ENCODE measurements at regions not wholly inside any gene's neighbourhood (a gene's known extent, or its start where the extent isn't known, plus 50 kb on each side); places are given as distances from the start of the nearest gene placed in this dataset.
"Not testable (repeated sequence)": the region's sequence is repeated elsewhere in the genome, so short reads cannot be mapped to it uniquely, and the experiment has no call there.

DNA sequence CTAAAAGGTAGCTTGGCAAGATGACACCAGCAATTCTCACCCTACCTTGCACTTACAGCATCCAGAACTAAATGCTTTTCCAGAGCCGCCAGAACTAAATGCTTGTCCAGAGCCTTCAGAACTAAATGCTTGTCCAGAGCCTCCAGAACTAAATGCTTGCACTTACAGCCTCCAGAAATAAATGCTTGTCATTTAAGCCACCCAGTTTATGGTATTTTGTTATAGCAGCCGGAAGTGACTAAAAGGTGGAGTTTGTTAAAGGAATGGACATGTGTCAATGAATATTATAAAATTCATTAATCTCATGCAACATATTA, 133.5 kb downstream of the GPX5 start:
- DNase-seq, result no peak

DNA sequence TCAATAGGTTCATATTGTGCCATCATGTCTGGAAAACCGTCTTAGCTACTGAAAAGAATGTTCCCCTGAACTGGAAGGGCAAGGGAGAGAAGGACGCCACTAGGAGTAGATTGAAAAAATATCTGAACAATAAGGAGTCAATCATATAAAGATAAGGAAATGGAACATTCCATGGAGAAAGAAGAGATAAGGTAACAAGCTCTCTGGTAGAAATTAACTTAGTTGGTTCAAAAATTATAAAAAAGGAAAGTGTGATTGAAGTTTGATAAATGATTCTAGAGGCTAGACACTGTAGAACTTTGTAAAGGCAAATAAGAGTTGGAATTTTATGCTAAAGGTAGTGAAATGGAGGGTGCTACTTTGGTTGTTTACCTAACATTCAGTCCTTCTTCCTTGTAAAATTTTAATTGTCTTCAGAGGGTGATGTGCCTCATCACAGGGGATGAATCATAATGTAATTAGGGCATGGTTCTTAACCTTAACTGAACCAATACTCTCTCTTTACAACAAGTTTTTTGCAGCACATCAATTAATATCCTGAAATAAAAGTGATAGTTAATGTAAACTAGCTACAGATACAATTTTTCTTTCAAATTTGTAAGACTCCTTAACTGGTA, 135.5 kb downstream of the GPX5 start:
- no peak for DNase-seq

DNA sequence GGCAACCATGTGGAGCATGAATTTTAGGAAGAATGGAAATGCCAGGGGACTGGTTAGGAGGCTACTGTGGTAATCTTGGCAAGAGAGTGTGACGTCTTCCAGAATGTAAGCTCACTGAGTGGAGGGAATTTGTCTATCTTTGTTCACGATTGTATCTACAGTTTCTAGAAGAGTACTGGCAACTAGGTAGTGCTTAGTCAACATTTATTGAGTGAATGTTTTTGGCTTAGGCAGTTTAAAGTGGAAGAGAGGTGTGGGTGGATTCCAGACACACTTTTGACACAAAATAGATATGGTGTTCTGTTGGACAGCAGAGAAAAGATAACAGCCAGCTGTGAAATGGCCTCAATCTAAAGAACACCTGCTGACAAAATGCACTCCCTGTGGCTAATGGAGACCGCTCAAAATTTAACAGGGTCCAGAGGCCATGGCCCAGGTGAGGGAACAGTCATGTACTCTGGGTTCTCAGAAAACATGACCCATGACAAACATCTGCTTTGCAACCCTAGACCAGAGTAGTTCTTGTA, 139.3 kb downstream of the GPX5 start:
- no peak for DNase-seq

DNA sequence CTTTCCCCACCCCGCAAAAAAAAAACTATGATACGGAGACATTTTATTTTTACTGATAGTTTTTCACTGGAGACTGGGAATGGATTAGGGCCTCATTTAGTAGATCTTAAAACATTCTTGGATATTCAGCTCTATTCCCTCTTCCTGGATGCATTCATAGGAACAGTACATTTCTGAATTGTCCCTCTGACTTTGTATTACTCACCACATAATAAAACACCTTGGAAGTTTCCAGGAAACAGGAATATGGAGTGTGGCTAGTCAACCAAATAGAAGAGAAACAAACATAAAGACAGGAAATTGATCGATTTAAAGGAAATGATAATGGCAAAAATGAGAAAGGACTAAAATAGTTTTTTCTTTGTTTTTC, 147.7 kb downstream of the GPX5 start:
- DNase-seq, result no peak

DNA sequence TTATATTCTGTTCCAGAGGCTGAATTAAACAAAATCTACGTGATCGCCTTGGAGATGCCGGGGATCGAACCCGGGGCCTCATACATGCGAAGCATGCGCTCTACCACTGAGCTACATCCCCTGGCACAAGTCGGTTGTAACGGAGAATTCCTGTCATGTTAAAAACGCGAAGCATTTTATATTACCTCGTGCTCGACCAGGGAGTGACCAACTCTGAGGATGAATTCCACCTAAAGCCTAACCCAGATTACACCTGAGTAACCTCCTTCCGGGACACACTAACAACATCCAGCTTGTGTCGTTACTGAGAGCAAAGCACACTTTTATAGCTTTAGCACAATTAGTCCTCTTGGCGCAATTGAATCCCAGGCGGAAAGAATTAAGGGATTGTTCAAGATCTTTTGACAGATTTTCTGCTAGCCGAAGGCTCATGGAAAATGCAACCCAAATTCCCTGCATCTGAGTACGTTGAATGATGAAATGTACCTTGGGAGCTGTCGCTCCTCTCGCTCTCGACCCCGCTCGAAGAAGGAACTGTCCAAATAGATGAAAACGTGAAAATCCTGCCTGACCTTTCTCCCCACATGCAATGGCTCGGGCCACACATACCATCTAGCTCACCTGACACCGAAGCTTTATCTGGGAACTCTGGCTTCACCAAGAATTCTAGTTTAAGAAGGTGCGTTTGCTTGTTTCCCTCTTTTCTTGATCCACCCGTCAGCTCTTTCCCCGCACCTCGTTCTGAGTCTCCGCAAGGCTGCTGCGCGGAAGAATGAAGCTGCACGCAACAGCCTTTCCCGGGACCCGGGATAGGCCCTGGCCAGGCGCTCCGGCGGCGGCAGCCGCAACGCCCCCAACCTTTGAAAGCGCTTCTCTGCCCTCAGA, 148.3 kb downstream of the GPX5 start:
- no peak for DNase-seq

DNA sequence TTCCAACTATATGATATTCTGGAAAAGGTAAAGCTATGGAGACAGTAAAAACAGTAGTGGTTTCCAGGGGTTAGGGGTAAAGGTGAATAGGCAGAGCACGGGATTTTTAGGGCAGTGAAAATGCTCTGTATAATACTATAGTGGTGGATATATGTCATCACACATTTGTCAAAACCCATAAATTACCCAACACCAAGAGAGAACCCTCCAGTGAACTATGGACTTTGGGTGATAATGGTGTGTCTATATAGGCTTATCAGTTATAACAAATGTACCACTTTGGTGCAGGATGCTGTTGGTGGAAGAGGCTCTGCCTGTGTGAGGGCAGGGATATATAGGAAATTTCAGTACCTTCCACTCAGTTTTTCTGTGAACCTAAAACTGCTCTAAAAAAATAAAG, 149.9 kb downstream of the GPX5 start:
- no peak for DNase-seq

DNA sequence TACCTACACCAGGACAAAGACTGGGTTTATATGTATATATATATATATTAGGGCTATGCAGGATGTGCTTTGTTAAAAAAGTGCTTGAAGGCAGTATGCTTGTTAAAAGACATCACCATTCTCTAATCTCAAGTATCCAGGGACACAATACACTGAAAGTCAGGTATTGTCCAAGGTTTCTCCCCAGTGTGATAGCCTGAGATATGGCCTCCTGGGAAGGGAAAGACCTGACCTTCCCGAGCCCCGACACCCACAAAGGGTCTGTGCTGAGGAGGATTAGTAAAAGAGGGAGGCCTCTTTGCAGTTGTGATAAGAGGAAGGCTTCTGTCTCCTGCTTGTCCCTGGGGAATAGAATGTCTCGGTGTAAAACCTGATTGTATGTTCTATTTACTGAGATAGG, 156.9 kb downstream of the GPX5 start:
- no peak for DNase-seq

DNA sequence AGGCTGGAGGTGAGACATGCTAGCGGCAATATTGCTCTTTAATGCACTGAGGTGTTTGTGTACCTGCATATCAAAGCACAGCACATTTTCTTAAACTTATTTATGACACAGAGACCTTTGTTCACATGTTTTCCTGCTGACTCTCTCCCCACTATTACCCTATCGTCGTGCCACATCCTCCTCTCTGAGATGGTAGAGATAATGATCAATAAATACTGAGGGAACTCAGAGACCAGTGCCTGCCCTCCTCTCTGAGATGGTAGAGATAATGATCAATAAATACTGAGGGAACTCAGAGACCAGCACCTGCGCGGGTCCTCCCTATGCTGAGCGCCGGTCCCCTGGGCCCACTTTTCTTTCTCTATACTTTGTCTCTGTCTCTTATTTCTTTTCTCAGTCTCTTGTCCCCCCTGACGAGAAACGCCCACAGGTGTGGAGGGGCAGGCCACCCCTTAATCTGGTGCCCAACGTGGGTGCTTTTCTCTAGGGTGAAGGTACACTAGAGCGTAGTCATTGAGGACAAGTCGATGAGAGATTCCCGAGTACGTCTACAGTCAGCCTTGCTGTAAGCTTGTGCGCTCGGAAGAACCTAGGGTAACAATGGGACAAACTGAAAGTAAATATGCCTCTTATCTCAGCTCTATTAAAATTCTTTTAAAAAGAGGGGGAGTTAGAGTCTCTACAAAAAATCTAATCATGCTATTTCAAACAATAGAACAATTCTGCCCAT, 157.4 kb downstream of the GPX5 start:
- DNase-seq, result not testable (repeated sequence)

DNA sequence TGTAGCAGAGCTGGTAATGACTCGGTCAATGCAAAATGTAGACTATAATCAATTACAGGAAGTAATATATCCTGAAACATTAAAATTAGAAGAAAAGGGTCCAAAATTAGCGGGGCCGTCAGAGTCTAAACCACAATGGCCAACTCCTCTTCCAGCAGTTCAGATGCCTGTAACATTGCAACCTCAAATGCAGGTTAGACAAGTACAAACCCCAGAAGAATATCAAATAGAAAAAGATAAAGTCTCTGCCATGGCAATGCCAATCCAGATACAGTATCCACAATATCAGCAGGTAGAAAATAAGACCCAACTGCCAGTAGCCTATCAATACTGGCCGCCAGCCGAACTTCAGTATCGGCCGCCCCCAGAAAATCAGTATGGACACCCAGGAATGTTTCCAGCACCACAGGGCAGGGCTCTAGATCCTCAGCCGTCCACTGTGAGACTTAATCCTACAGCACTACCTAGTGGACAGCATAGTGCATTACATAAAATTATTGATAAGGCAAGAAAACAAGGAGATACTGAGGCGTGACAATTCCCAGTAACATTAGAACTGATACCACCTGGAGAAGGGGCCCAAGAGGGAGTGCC, 158.4 kb downstream of the GPX5 start:
- peak; percentile 5 for DNase-seq

DNA sequence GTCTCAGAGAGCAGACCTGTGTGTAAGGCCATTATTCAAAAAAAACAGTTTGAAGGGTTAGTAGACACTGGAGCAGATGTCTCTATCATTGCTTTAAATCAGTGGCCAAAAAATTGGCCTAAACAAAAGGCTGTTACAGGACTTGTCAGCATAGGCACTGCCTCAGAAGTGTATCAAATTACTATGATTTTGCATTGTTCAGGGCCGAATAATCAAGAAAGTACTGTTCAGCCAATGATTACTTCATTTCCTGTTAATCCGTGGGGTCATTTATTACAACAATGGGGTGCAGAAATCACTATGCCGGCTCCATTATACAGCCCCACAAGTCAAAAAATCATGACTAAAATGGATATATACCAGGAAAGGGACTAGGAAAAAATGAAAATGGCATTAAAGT, 160.3 kb downstream of the GPX5 start:
- not testable (repeated sequence) for DNase-seq

DNA sequence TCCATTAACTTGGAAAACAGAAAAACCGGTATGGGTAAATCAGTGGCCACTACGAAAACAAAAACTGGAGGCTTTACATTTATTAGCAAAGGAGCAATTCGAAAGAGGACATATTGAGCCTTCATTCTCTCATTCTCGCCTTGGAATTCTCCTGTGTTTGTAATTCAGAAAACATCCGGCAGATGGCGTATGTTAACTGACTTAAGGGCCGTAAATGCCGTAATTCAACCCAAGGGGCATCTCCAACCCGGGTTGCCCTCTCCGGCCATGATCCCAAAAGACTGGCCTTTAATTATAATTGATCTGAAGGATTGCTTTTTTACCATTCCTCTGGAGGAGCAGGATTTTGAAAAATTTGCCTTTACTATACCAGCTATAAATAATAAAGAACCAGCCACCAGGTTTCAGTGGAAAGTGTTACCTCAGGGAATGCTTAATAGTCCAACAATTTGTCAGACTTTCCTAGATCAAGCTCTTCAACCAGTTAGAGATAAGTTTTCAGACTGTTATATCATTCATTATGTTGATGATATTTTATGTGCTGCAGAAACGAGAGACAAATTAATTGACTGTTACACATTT, 160.9 kb downstream of the GPX5 start:
- DNase-seq, result not testable (repeated sequence)

DNA sequence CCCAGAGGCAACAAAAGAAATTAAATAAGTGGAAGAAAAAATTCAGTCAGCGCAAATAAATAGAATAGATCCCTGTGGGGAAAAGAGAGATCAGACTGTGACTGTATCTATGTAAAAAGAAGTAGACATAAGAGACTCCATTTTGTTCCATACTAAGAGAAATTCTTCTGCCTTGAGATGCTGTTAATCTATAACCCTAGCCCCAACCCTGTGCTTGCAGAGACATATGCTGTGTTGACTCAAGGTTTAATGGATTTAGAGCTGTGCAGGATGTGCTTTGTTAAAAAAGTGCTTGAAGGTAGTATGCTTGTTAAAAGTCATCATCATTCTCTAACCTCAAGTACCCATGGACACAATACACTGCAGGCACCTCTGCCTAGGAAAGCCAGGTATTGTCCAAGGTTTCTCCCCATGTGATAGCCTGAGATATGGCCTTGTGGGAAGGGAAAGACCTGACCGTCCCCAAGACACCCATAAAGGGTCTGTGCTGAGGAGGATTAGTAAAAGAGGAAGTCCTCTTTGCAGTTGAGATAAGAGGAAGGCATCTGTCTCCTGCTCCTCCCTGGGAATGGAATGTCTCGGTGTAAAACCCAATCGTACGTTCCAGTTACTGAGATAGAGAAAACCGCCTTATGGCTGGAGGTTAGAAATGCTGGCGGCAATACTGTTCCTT, 161.8 kb downstream of the GPX5 start:
- DNase-seq, result not testable (repeated sequence)

DNA sequence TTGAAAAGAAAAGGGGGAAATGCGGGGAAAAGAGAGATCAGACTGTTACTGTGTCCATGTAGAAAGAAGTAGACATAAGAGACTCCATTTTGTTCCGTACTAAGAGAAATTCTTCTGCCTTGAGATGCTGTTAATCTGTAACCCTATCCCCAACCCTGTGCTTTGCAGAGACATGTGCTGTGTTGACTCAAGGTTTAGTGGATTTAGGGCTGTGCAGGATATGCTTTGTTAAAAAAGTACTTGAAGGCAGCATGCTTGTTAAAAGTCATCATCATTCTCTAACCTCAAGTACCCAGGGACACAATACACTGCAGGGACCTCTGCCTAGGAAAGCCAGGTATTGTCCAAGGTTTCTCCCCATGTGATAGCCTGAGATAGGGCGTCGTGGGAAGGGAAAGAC, 166.3 kb downstream of the GPX5 start:
- not testable (repeated sequence) for DNase-seq

DNA sequence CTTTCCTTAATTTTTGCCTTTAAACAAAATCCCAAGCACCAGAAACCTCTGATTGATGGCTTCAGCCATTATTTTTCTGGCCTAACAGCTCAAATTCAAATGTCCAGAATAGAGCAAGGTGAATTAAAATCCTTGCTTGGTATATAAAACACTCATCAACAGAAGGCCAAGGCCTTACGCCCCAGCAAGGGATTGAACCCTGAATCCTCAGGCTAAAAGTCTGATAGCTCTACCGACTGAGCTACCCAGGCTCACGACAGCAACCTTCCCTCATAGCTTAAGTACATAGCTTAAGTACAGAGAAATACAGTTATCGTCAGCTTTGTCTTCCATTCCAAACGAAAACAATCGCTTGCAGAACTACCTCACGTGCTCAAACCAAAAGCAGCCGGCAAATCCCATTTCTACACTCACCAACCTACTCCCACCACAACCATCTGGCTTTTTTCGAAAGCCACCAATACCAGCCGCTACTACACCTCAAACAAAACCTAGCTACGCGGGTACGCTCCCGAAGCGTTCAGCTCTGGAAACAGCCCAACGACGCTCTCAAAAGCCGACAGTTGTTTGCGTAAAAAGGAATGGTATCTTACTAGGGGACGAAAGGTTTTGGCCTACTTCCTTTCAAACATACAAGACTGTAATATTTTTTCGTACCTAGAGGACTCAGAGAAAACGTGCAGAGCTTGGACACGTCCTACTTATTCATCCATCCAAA, 167.5 kb downstream of the GPX5 start:
- no peak for DNase-seq

DNA sequence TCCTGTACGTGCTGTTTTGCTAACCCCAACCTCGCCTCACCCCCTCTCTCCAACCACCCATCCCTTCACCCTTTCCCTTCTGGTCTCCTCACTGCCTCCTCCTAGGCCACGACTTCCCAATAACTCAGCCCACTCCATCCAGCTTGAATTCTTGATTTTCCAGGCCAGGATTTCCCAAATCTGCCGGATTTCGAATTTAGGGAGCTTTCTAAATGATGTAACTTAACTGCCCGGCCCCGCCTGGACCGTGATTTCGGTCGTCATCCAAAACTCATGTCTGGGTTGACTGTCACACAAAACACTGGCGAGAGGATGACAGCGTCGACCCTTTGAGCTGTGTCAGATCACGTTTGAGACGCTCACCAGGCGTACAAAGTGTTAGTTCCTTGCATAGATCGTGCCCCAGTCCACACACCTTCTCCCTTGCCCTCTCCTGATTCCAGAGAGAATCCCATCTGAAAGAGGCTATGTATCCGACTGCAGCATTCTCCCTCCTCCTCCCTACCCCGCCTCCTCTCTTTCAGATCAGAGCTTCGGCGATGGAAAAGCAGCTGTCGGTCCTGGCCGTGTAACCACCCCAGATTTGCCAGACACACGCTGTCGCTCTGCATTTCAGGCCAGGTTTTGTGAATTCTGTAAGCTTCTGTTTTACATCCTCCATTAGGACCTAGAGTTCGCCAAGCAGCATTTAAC, 168.2 kb downstream of the GPX5 start:
- no peak for DNase-seq

DNA sequence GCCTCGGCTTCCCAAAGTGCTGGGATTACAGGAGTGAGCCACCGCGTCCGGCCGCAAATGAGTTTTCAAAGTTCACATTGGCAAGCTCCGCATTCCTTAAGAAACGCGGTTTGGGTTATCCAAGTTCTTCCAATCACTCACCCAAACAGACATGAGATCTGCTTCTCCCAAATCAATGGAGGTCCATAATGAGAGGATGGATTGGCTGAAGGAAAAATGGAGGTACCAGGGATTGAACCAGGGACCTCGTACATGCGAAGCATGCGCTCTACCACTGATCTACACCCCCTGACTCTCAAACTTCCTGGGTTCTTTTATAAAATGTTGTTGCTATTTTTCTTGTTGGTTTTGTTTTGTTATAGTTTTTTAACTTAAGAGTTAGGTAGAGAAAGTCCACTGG, 170.0 kb downstream of the GPX5 start:
- no peak for DNase-seq

DNA sequence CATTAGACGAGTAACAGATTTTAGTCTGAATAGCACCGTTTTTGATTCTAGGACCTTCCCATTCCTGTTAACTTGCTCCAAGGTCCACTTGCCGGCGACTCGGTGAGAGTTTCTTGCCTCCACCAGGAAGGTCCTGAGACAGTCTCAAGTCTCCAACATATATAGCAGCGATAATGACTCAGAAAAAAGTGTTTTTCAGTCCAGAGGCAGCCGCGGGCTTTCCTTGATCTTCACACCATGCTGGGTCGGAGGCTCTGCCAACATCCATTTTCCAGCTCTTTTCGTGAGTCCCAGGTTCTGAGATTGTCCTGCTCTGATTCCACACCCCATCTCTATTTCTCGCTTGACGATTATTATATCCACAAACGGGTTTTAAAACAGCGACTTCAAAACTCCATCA, 170.5 kb downstream of the GPX5 start:
- no peak for DNase-seq

DNA sequence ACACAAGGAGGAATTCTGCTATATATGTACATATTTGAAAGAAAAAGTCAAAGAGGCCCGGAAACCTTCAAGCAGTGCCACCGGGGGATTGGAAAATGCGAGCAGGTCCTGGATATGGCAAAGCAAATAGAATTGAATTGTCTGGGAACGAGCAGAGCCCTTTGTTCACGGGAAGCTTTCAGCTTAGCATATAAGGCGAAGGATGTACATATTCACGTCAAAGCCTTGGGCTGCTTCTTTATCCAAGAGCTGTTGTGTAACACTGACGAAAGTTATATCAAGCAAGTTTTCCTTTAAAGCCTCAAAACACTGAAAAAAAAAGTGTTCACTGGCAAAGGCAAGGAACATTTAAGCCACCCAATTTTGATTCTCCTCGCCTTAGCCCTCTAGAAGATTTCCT, 171.0 kb downstream of the GPX5 start:
- DNase-seq, result no peak

DNA sequence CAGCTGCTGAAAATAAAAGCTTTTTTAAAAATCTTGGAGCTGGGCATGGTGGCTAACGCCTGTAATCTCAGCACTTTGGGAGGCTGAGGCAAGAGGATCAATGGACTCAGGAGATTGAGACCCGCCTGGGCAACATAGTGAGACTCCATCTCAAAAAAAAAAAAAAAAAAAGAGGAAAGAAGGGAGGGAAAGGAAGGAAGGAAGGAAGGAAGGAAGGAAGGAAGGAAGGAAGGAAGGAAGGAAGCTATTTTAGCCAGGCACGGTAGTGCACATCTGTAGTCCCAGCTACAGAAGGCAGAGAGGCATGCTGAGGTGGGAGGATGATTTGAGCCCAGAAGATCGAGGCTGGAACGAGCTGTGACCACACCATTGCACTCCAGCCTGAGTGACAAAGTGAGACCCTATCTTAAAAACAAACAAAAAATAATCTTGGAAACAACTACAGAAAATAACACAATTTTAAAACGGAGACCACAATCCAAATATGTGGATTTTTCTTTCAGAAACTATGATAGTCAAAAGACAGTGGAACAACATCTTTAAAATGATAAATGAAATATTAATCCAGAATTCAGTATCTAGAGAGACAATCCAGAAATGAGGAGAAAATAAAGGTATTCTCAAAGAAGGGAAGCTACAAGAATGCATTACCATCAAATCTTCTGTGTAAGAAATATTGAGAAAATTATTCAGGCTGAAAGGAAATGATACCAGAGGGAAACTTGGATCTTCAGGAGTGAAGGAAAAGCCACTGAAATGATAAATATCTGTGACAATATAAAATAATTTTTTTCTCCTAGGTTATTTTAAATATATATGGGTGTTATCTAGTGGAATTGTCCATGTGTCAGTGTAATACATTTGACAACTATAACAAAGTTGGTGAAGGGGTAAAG, 182.0 kb downstream of the GPX5 start:
- DNase-seq, result no peak
